ENCODE measurements at regions not wholly inside any gene's neighbourhood (a gene's known extent, or its start where the extent isn't known, plus 50 kb on each side); places are given as distances from the start of the nearest gene placed in this dataset.

DNA sequence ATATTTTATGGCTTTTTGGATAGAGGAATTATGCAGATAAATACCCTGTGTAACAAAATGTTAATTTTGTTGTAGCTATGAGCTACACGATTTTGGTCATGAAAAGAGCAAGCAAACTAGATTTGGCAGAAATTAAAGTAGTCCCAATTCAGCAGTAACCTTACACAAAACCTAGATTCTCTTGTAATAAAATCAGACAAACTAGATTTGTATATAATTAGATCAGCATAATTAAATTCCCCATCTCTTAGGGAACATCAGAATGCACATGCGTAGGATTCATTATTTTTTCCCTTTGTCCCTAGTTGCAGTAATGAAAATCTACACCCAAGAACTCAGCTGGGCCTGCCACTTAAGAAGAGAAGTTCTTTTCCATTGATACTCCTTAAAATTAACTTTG lies 1879.2 kb upstream of the CDH9 start:
- TF ChIP-seq POLR2AphosphoS5 (IDR thresholded peaks at IDR 0.05) (no peak), POLR2A (IDR thresholded peaks at IDR 0.05) (no peak)

All from prostate gland (tissue), 1 donor.